GM18861 (cell line): ENCODE measurements at regions not wholly inside any gene's neighbourhood (a gene's known extent, or its start where the extent isn't known, plus 50 kb on each side); places are given as distances from the start of the nearest gene placed in this dataset.

Experiments
- ATAC-seq: cut with Tn5 transposase; IDR thresholded peaks from one replicate; pipeline ENCODE4 v1.9.1; 2021; ENCODE audit not compliant: unreplicated experiment

GRCh38 chr13:78029901-78030300, 111.3 kb upstream of the EDNRB start:
- ATAC-seq = no peak

GRCh38 chr13:78028960-78029359, 110.3 kb upstream of the EDNRB start:
- ATAC-seq = no peak

- no peak for ATAC-seq
These were observed 106.4 kb upstream of the EDNRB start for GRCh38 chr13:78024996-78025395.

GRCh38 chr13:78022164-78022877, 103.7 kb upstream of the EDNRB start:
- peak; percentile 100 for ATAC-seq

GRCh38 chr13:78020861-78021260, 102.2 kb upstream of the EDNRB start:
- ATAC-seq = no peak

GRCh38 chr13:78015782-78016181, 97.2 kb upstream of the EDNRB start:
- ATAC-seq = no peak

- no peak for ATAC-seq
These were observed 93.4 kb upstream of the EDNRB start for GRCh38 chr13:78012046-78012445.

GRCh38 chr13:78004821-78005220, 86.2 kb upstream of the EDNRB start:
- no peak for ATAC-seq

- no peak for ATAC-seq
These were observed 81.1 kb upstream of the EDNRB start for GRCh38 chr13:77999746-78000145.

GRCh38 chr13:77994166-77994565, 75.5 kb upstream of the EDNRB start:
- ATAC-seq = no peak

- ATAC-seq = no peak
These were observed 72.4 kb upstream of the EDNRB start for GRCh38 chr13:77991003-77991402.

- ATAC-seq = no peak
These were observed 70.7 kb upstream of the EDNRB start for GRCh38 chr13:77989281-77989680.

- no peak for ATAC-seq
These were observed 69.7 kb upstream of the EDNRB start for GRCh38 chr13:77988355-77988754.

- no peak for ATAC-seq
These were observed 68.1 kb upstream of the EDNRB start for GRCh38 chr13:77986713-77987112.

- ATAC-seq = no peak
These were observed 67.4 kb upstream of the EDNRB start for GRCh38 chr13:77985866-77986636.

- no peak for ATAC-seq
These were observed 62.8 kb upstream of the EDNRB start for GRCh38 chr13:77981281-77981881.

GRCh38 chr13:77980592-77980991, 62.0 kb upstream of the EDNRB start:
- no peak for ATAC-seq

- no peak for ATAC-seq
These were observed 61.2 kb upstream of the EDNRB start for GRCh38 chr13:77979721-77980385.

GRCh38 chr13:77975358-77976042, 56.9 kb upstream of the EDNRB start:
- ATAC-seq = no peak

- no peak for ATAC-seq
These were observed 50.7 kb upstream of the EDNRB start for GRCh38 chr13:77969299-77969698.
